Liver (tissue), 8 donors: ENCODE measurements at regions not wholly inside any gene's neighbourhood (a gene's known extent, or its start where the extent isn't known, plus 50 kb on each side); places are given as distances from the start of the nearest gene placed in this dataset.
A peak's percentile ranks its signal among the peaks of the same experiment; 100 is the strongest.
"Not testable (repeated sequence)": the region's sequence is repeated elsewhere in the genome, so short reads cannot be mapped to it uniquely, and the experiment has no call there.

Experiments
- DNase-seq: peaks from one replicate; pipeline ENCODE4 v3.0.0-alpha.2; 2017; ENCODE audit warnings: low spot score
- H3K27ac ChIP-seq, 2 donors: one replicate each; pipeline ENCODE4 v1.7.0; 2013; ENCODE audit warnings: inconsistent platforms in 2 of 2, low read length in 2 of 2, control low read depth in 1 of 2, low read depth in 1 of 2, mild to moderate bottlenecking in 1 of 2
- H3K27me3 ChIP-seq, 4 donors: one replicate each; pipeline versions ENCODE4 v1.6.1 to v1.7.0; 2013; ENCODE audit warnings: low read length in 3 of 4, inconsistent platforms in 1 of 4, mild to moderate bottlenecking in 1 of 4, moderate library complexity in 1 of 4; ENCODE audit not compliant: control insufficient read depth in 4 of 4, insufficient read depth in 4 of 4
- H3K36me3 ChIP-seq, 4 donors: one replicate each; pipeline versions ENCODE4 v1.6.1 to v1.7.0; 2013; ENCODE audit warnings: low read length in 3 of 4, mild to moderate bottlenecking in 3 of 4, low read depth in 1 of 4, moderate library complexity in 1 of 4; ENCODE audit not compliant: control insufficient read depth in 4 of 4, insufficient read depth in 3 of 4
- H3K4me1 ChIP-seq, 4 donors: one replicate each; pipeline versions ENCODE4 v1.6.1 to v1.7.0; 2013; ENCODE audit warnings: low read length in 3 of 4, mild to moderate bottlenecking in 3 of 4, moderate library complexity in 1 of 4; ENCODE audit not compliant: control insufficient read depth in 4 of 4, insufficient read depth in 4 of 4
- H3K4me3 ChIP-seq, 3 donors: one replicate each; pipeline versions ENCODE4 v1.6.1 to v1.7.0; 2013; ENCODE audit warnings: low read length in 3 of 3, control low read depth in 1 of 3, low read depth in 1 of 3, mild to moderate bottlenecking in 1 of 3
- H3K9ac ChIP-seq, 2 donors: one replicate each; pipeline ENCODE4 v1.7.0; 2013; ENCODE audit warnings: low read length in 2 of 2, mild to moderate bottlenecking in 2 of 2, moderate library complexity in 2 of 2, control low read depth in 1 of 2, low read depth in 1 of 2
- H3K9me3 ChIP-seq, 4 donors: one replicate each; pipeline versions ENCODE4 v1.6.1 to v1.7.0; 2013; ENCODE audit warnings: low read length in 3 of 4; ENCODE audit not compliant: control insufficient read depth in 4 of 4
- CTCF ChIP-seq: fragments of 150-350 bp; IDR thresholded peaks from 2 replicates; pipeline ENCODE4 v1.5.1; 2017; ENCODE audit warnings: improper control_type of control experiment, low read depth, low read length; ENCODE audit not compliant: missing input control
- EGR1 ChIP-seq, 2 donors: IDR thresholded peaks; 2 replicates each; pipeline ENCODE4 v1.6.1; 2016 to 2018; ENCODE audit warnings: antibody characterized with exemption in 2 of 2, low read depth in 2 of 2
- FOXA1 ChIP-seq: IDR thresholded peaks from 2 replicates; pipeline ENCODE4 v1.6.1; 2016; ENCODE audit warnings: antibody characterized with exemption
- FOXA2 ChIP-seq: IDR thresholded peaks from 2 replicates; pipeline ENCODE4 v1.6.1; 2016; ENCODE audit warnings: antibody characterized with exemption
- GABPA ChIP-seq, 2 donors: IDR thresholded peaks in 1 of 2; conservative IDR thresholded peaks in 1 of 2; 2 replicates each; pipeline ENCODE4 v1.6.1; 2016; ENCODE audit warnings: antibody characterized with exemption in 2 of 2, mild to moderate bottlenecking in 1 of 2, moderate library complexity in 1 of 2
- HNF4G ChIP-seq: IDR thresholded peaks from 2 replicates; pipeline ENCODE4 v1.6.1; 2016; ENCODE audit warnings: antibody characterized with exemption
- JUND ChIP-seq, 2 donors: IDR thresholded peaks; 2 replicates each; pipeline ENCODE4 v1.6.1; 2016; ENCODE audit warnings: antibody characterized with exemption in 2 of 2
- MAX ChIP-seq: IDR thresholded peaks from 2 replicates; pipeline ENCODE4 v1.6.1; 2016; ENCODE audit warnings: antibody characterized with exemption
- NR2F2 ChIP-seq: IDR thresholded peaks from 2 replicates; pipeline ENCODE4 v1.6.1; 2016; ENCODE audit warnings: antibody characterized with exemption
- RAD21 ChIP-seq, 2 donors: IDR thresholded peaks; 2 replicates each; pipeline ENCODE4 v1.6.1; 2016; ENCODE audit warnings: antibody characterized with exemption in 2 of 2, mild to moderate bottlenecking in 2 of 2
- RXRA ChIP-seq, 2 donors: IDR thresholded peaks; 2 replicates each; pipeline ENCODE4 v1.6.1; 2017 to 2018; ENCODE audit warnings: antibody characterized with exemption in 2 of 2, mild to moderate bottlenecking in 1 of 2
- SP1 ChIP-seq: IDR thresholded peaks from 2 replicates; pipeline ENCODE4 v1.6.1; 2018; ENCODE audit warnings: antibody characterized with exemption, mild to moderate bottlenecking
- YY1 ChIP-seq: IDR thresholded peaks from 2 replicates; pipeline ENCODE4 v1.6.1; 2016; ENCODE audit warnings: antibody characterized with exemption, mild to moderate bottlenecking
- WGBS: extraction: QIAGEN DNeasy Blood & Tissue Kit; methylation state at CpG from one replicate; pipeline ENCODE4 v1.1.7; 2013; 5-methylcytosine and 5-hydroxymethylcytosine counted together
- TF ChIP-seq, protein P1 (sequence below): IDR thresholded peaks from 2 replicates; pipeline ENCODE4 v1.6.1; 2016; ENCODE audit warnings: antibody characterized with exemption, mild to moderate bottlenecking
- donor health status: healthy.
- donor health status: healthy.
- donor health status: healthy.
- donor health status: healthy.
- donor health status: healthy.

DNA sequence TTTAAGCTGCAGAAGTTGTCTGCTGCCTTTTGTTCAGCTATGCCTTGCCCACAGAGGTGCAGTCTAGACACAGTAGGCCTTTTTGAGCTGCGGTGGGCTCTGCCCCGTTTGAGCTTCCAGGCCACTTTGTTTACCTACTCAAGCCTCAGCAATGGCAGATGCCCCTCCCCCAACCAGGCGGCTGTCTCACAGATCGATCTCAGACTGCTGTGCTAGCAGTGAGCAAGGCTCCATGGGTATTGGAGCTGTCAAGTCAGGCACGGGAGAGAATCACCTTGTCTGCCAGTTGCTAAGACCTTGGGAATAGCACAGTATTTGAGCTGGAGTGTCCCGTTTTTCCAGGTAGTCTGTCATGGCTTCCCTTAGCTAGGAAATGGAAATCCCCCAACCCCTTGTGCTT lies 587.8 kb upstream of the CLINT1 start:
- H3K27ac ChIP-seq, H3K4me3 ChIP-seq, H3K9me3 ChIP-seq, H3K9ac ChIP-seq, H3K27me3 ChIP-seq, H3K4me1 ChIP-seq, DNase-seq, H3K36me3 ChIP-seq: not testable (repeated sequence)
- peak in 1 of 2 donors; percentile 39 for TF ChIP-seq RAD21 (IDR thresholded peaks at IDR 0.05)
- 39% methylated on average over 6 of the region's 6 CpGs for WGBS

- not testable (repeated sequence) for H3K4me3 ChIP-seq, H3K27me3 ChIP-seq, H3K9ac ChIP-seq, H3K9me3 ChIP-seq, H3K36me3 ChIP-seq, H3K27ac ChIP-seq, DNase-seq
- peaks cover 3 to 20% (median 14%) of the 10 kb centered on the region in 4 donors for H3K4me1 ChIP-seq
- 97% methylated on average over 3 of the region's 3 CpGs for WGBS
These were observed 580.3 kb upstream of the CLINT1 start for GRCh38 chr5:158439204-158439603.

DNA sequence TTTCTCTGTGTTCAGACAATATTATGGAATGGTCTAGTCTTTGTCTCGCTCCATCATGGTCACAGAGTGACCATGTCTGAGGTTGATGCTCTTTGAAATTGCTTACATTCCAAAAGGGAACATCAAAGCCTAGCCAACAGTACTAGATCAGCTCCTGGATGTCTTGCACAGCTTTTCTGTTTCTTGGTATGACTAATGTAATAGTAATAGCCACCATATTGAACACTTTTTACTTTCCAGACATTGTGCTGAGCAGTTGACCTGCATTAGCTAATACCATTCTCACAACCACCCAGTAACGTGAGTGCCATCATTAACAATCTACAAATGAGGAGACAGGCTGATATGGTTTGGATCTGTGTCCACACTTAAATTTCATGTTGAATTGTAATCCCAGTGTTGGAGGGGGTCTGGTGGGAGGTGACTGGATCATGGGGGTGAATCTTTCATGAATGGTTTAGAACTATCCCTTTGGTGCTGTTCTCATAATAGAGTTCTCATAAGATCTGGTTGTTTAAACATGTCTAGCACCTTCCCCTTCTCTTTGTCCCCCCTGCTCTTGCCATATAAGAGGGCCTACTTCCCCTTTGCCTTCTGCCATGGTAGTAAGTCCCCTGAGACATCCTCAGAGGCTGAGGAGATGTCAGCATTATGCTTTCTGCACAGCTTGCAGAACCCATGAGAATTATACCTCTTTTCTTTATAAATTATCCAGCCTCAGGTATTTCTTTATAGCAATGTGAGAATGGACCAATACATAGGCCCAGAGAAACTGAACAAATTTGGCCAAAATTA lies 577.5 kb upstream of the CLINT1 start:
- WGBS: 98% methylated on average over 2 of the region's 2 CpGs
- no peaks in the 10 kb centered on the region for H3K9me3 ChIP-seq
- H3K4me3 ChIP-seq: no peak overlapping the region
- peaks cover 3 to 22% (median 14%) of the 10 kb centered on the region in 4 donors for H3K4me1 ChIP-seq
- no peaks in the 10 kb centered on the region for H3K27me3 ChIP-seq
- DNase-seq: no peak
- no peak overlapping the region for H3K27ac ChIP-seq
- no peak for TF ChIP-seq SP1
- no peak for TF ChIP-seq RXRA (IDR thresholded peaks at IDR 0.05)
- no peak for TF ChIP-seq YY1
- no peak for TF ChIP-seq EGR1 (IDR thresholded peaks at IDR 0.05; ENCODE audit: low read depth in 2 of 2)
- no peak for TF ChIP-seq MAX
- no peak for TF ChIP-seq CTCF
- no peak for TF ChIP-seq NR2F2
- no peak for TF ChIP-seq FOXA2
- TF ChIP-seq FOXA1: no peak
- TF ChIP-seq, protein P1, sequence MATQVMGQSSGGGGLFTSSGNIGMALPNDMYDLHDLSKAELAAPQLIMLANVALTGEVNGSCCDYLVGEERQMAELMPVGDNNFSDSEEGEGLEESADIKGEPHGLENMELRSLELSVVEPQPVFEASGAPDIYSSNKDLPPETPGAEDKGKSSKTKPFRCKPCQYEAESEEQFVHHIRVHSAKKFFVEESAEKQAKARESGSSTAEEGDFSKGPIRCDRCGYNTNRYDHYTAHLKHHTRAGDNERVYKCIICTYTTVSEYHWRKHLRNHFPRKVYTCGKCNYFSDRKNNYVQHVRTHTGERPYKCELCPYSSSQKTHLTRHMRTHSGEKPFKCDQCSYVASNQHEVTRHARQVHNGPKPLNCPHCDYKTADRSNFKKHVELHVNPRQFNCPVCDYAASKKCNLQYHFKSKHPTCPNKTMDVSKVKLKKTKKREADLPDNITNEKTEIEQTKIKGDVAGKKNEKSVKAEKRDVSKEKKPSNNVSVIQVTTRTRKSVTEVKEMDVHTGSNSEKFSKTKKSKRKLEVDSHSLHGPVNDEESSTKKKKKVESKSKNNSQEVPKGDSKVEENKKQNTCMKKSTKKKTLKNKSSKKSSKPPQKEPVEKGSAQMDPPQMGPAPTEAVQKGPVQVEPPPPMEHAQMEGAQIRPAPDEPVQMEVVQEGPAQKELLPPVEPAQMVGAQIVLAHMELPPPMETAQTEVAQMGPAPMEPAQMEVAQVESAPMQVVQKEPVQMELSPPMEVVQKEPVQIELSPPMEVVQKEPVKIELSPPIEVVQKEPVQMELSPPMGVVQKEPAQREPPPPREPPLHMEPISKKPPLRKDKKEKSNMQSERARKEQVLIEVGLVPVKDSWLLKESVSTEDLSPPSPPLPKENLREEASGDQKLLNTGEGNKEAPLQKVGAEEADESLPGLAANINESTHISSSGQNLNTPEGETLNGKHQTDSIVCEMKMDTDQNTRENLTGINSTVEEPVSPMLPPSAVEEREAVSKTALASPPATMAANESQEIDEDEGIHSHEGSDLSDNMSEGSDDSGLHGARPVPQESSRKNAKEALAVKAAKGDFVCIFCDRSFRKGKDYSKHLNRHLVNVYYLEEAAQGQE: no peak
- no peak for TF ChIP-seq RAD21 (IDR thresholded peaks at IDR 0.05)
- TF ChIP-seq HNF4G: no peak
- no peak for TF ChIP-seq JUND (IDR thresholded peaks at IDR 0.05)
- TF ChIP-seq GABPA (IDR thresholded peaks at IDR 0.05 in 1 of 2, conservative IDR thresholded peaks at IDR 0.05 in 1 of 2): no peak
- H3K9ac ChIP-seq: no peak overlapping the region
- H3K36me3 ChIP-seq: no peaks in the 10 kb centered on the region
